ENCODE measurements at regions not wholly inside any gene's neighbourhood (a gene's known extent, or its start where the extent isn't known, plus 50 kb on each side); places are given as distances from the start of the nearest gene placed in this dataset.
A peak's percentile ranks its signal among the peaks of the same experiment; 100 is the strongest.

DNA sequence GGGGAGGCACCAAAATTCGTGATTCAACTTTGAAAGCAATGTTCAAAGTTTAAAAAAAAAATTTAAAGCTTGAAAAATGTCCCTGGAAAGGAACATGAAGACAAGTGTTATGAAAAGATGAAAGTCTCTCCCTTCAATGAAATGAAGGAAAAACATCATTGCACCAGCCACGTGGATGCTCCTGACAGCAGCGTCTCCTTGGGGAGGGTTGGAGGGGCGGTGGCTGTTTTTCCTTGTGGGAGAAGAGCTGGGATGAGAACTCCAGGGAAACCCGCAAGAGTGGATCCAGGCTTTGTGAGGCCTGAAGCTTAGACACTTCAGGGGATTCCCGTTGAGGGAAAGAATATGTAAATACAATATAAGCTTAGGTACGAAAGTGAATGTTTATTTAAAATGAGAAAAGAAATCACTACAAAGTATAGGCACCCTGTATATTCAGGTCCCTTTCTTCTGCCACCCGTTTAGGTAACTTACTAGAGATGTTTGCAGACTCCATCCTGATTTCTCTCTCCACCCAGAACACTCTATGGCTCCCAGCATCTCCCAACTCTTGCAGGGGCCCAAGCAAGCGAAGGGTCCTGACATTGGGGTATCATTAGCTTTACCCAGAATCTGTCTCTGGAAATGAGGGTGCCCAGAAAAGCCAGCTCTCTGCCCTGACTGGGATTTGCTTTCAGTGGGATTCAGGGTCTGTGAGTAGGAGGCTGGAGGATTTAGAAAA lies 63.1 kb upstream of the BAIAP2L1 start:
- DNase-seq, result no peak

DNA sequence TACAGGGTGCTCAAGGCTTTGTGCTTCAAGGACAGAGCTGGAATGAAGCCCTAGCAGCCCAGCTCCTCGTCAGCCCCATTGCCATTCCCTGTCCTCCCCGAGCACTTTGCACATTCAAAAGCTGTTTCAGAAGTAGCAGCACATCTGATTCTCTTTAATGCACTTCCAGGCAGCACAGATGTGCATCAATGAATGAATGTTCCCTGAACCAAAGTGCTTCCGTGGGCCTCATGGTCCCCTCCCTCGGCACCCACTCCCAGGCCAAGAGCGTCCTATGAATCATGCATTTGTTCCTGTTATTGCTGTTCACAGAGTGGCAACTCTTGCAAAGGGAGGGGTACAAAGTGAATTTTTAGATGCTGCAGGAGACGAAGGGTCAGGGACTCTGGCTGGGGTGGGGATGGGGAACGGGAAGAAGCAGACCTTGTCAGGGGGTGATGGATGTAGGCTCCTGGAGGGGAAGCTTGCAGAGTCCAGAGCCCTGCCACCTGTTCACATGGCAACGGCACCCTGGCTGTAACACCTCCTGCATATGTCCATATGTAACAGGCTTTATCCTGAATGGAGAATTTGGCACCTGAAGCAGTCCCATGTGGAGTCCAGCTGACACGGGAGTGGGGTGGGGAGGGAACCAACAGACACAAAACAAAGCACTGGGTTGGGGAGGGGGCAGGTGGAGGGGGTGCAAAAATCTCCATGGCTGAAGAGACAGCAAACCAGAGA lies 62.2 kb upstream of the BAIAP2L1 start:
- no peak for DNase-seq

DNA sequence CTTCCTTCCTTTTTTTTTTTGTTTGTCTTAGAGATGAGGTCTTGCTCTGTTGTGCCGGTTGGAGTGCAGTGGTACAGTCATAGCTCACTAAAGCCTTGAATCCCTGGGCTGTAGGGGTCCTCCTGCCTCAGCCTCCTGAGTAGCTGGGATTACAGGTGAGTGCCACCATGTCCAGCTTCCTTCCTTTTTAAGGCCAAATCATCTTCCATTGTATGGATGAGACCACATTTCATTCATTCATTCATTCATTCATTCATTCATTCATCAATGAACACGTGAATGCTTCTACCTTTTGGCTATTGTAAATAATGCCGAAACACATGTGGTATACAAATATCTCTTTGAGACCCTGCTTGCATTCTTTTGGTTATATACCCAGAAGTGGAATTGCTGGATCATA lies 60.0 kb upstream of the BAIAP2L1 start:
- DNase-seq, result no peak

DNA sequence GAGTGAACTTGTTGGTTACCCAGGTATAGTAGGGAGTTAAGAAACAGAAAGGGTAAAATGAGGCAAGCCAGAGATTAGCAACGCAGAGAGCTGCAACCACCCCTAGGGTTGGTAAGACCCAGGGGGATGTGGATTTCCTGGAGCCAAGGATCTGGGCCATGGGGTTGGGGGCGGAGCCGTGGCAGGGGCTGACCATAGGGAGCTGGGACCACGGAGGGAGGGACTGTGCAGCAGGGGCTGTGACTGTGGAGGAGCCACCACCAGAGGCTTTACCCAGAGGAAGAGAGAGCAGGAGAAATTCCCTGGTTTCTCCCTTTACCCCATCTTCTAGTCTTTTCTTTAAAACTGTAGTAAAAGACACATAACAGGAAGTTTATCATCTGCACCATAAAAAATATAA lies 58.6 kb upstream of the BAIAP2L1 start:
- peak in 1 of 3 experiments; percentile 15 for DNase-seq

DNA sequence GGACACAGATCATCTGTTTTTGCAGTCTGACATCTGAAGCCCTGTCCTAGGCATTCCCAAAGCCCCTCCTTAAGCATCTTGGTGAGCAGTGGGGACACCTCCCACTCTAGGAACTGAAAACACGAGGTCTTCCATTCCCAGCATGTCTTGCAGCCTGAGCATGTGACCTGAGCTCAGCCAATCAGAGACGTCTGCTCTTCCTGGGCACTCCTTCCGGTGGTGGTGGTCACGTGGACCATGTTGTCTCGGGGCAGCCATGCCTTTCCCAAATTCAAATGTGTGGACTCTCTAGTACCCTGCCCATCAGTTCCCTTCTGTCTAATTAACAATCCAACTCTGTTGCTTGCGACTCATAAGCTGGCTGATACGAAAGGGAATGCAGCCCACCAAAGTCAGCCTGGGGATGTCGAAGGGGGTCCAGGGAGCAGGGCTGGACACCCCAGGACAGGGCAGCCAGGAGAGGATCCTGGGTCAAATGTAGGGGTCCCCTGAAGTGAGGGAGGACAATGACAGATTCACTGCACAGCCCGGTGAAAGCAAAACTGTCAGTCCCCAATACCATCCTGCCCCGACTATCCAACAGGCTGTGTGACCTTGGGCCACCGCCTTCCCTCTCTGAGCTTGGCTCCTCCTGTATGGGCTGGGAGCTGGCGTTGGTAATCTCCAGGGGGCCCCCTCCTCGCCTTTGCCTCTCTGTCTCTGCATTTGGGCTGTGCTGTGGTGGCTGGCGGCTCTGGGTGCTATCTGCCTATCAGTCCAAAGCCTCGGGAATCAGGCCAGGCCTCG lies 57.4 kb upstream of the BAIAP2L1 start:
- DNase-seq, result no peak

DNA sequence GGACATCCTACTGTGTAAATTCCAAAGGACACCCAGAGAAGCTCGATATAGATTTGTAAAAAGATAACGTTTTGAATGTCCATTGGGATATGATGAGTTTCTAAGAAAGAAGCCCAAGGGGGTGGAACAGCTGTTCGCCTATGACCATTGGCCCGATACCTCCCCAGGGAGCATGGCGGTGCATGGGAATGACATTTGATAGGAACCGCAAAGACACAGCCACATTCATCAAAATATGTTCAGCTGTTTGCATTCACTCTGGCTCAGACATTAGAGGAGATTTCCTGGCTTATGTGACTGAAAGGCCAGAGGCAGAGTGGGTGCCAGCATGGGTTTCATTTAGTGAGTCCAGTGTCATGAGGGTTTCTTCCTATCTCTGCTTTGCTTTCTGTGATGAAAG lies 56.0 kb upstream of the BAIAP2L1 start:
- DNase-seq, result no peak

DNA sequence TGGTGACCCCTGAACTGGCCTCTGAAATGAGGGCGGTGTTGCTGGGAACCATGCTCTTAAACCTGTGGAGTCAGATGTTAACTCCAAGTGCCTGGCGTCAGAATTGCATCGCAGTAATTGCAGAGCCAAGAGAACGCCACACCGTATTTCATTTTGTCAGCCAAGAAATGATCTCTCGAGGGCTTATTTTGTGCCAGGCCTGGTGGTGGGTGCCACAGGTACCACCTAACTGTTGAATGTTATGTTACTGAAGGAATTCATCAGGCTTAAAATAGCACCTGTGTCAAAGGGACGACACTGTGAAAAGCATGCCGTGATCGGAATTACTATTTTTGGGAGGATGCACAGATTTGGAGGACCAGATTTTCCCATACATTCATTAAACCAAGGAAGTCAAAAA lies 51.9 kb upstream of the BAIAP2L1 start:
- no peak for DNase-seq
